GM18868 (cell line): ENCODE measurements at regions not wholly inside any gene's neighbourhood (a gene's known extent, or its start where the extent isn't known, plus 50 kb on each side); places are given as distances from the start of the nearest gene placed in this dataset.
"Not testable (repeated sequence)": the region's sequence is repeated elsewhere in the genome, so short reads cannot be mapped to it uniquely, and the experiment has no call there.

ENCODE experiments used
- ATAC-seq: cut with Tn5 transposase; IDR thresholded peaks from one replicate; pipeline ENCODE4 v1.9.1; 2021; ENCODE audit warnings: mild to moderate bottlenecking, moderate library complexity; ENCODE audit not compliant: unreplicated experiment

DNA sequence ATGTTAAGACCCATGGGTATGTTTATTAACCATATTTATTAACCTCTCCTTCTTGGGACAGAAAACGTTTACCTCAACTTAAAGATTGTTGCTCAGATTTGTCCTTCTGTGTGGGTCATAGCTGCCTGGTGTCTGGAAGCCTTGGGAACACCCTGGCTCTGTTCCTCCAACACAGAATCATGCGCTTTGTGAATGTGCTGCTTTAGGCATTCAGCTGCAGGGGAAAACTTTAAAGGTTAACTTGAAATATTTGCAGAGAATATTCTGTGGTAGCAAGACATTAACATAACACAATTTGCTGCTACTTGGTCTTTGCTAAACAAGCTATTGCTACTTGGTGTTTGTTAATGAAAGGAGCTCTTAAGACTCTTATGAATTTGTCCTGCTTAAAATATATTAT, 50.5 kb upstream of the THOC3 start:
- ATAC-seq: not testable (repeated sequence)

GRCh38 chr5:176020852-176021251, 52.7 kb upstream of the THOC3 start:
- not testable (repeated sequence) for ATAC-seq

- not testable (repeated sequence) for ATAC-seq
These were observed 55.4 kb upstream of the THOC3 start for GRCh38 chr5:176023535-176023934.

DNA sequence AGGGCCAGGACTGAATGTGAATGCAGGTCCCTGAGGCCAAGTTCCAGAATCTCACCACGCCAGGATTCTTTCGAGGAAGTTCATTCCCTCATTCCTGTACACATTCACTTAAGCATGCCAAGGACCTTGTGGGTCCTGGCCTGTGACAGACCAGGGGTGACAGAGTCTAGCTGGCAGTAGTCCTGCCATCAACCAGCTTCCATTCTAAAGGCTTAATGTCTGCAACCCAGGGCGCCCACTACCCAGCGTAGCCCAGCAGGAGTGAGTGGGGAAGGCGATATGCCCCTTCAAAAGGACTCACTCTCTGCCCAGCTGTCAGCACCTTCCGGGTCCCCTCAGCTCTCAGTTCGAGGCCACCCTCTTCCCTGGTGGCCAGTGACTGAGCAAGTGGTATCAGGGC, 61.3 kb upstream of the THOC3 start:
- ATAC-seq: not testable (repeated sequence)

DNA sequence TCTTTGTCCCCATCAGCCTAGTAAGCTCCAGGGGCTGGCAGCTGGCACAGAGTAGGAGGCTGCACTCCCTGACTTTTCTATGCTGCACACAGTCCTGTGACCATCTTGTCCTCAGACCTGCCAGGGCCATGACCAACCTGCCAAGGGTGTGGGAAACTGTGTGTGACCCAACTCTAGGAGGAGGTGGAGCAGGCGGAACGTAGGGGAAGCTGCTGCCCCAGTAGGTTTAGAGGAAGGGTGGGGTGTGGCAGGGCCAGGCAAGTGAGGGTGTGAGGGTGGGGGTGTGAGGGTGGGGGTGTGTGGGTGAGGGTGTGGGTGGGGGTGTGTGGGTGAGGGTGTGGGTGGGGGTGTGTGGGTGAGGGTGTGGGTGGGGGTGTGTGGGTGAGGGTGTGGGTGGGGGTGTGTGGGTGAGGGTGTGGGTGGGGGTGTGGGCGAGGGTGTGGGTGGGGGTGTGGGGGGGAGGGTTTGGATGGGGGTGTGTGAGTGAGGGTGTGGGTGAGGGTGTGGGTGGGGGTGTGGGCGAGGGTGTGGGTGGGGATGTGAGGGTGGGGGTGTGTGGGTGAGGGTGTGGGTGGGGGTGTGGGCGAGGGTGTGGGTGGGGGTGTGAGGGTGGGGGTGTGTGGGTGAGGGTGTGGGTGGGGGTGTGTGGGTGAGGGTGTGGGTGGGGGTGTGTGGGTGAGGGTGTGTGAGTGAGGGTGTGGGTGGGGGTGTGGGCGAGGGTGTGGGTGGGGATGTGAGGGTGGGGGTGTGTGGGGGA, 62.4 kb upstream of the THOC3 start:
- not testable (repeated sequence) for ATAC-seq

DNA sequence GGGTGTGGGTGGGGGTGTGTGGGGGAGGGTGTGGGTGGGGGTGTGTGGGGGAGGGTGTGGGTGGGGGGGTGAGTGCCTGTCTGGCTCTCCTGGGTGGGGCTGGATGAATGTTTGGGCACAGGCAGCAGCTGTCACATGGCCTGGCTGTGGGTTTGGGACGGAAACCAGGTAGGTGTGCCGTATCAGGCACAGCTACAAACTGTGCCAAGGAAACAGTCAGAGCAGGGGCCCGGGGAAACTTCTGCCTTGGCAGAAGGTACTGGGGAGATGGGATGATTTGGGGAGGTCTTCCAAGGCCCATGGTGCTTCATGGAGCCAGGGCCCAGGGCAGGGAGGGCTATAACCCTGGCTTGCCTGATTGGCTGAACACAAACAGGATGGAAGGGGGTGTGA, 63.0 kb upstream of the THOC3 start:
- ATAC-seq: not testable (repeated sequence)

DNA sequence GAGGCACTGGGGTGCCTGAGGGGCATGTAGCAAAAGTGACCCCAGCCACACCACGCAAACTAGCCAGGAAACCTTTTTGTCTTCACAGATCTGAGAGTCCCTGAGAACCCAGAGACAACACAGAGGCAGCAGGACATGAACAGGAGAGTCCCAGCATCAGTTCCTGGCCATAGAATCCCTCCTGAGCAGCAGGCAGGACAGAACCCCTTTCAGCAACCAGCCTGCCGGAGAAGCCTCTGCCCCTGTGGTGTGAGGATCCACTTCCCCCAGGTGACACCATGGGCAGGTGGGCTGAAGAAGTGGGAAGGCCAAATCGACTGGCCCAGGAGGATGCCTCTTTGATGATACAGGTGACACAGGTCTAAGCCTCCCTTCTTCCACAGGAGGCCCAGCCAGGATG, 65.1 kb upstream of the THOC3 start:
- ATAC-seq: not testable (repeated sequence)

DNA sequence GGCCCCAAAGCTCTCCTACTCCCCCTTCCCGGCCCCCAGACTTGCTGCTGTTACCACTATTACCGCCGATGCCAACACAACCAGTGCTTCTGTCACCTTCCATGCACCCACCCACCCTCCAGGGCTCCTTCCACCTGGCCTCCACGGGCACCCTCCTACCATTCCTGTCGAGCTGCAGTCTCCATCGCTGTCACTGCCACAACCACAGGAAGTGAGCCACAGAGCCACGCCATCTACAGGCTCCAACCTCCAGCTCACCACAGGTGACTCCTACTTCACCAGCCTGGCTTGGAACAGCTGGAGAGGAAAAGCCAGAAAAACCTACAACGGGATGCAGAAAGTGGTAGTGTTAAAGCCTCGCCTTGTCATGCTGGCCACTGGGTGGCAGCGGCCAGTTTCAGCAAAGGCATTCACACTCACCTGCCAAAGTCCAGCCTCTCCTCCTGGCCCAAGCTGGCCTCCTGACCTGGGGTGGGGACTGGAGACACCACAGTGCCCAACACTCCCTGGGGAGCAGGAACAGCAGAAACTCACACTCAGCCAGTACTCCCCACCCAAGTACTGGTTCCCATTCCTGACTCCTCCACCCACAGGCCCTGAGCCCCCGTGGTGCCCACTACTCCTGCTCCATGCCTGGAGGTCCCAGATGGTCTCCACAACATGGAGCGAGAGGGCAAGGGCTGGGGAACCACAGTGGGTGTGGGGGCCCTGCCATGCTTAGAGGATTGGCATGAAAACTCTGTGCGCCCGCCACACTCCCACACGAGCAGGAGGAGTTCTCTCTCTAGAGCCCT, 66.5 kb upstream of the THOC3 start:
- not testable (repeated sequence) for ATAC-seq

- ATAC-seq: not testable (repeated sequence)
These were observed 67.1 kb upstream of the THOC3 start for GRCh38 chr5:176035201-176035530.

DNA sequence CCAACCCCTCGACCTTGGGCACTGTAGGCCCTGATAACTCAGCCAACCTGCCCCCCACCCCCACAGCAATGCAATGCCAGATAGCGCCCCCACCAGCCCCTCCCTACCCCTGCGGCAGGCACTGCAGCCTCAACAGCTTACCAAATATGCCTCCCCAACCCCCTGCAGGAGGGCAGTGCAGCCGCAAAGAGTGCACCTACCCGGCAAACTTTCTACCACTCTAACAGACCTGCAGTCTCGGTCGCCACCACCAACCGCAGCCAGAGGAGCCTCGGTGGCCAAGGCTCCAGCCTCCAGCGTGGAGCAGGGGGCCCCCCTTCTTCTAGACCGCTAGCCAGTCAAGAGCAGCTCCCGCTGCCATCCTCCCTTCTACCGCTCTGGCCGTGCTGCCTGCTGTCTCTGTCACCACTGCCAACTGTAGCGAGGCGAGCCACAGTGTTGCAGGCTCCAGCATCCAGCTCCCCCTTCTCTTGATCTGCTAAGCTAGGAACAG, 67.7 kb upstream of the THOC3 start:
- not testable (repeated sequence) for ATAC-seq

- not testable (repeated sequence) for ATAC-seq
These were observed 68.3 kb upstream of the THOC3 start for GRCh38 chr5:176036391-176036790.

GRCh38 chr5:176037190-176037589, 69.1 kb upstream of the THOC3 start:
- not testable (repeated sequence) for ATAC-seq

DNA sequence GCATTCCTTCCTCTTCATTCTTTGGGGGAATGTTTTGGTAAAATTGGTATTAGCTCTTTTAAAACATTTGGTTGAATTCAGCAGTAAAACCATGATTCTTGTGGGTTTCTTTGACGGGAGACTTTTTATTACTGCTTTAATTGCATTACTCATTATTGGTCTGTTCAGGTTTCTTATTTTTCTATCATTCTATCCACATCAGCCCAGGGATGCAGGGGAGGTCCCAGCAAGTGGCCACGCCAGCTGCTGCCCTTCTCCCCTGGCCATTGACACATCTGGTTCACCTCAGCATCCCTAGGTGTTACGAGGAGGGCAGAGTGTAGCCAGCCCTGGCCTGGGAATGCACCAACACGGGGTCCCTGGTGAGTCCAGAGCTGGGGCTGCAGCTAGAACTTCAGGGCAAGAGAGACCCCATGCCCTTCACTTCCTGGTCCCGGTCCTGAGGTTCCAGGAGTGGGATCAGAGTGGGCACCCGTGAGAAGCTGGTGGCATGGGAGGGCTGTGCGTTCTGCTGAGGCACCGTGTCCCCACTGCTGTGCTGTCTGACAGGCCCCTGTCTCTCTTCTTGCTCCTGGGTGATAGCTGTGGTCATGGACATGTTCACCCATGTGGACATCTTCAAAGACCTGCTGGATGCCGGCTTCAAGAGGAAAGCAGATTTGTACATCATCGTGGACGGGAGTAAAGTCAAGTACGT, 72.1 kb upstream of the THOC3 start:
- not testable (repeated sequence) for ATAC-seq

- not testable (repeated sequence) for ATAC-seq
These were observed 73.3 kb upstream of the THOC3 start for GRCh38 chr5:176041248-176041994.

GRCh38 chr5:176042020-176042658, 74.0 kb upstream of the THOC3 start:
- ATAC-seq: not testable (repeated sequence)

GRCh38 chr5:176043252-176043829, 75.2 kb upstream of the THOC3 start:
- not testable (repeated sequence) for ATAC-seq

DNA sequence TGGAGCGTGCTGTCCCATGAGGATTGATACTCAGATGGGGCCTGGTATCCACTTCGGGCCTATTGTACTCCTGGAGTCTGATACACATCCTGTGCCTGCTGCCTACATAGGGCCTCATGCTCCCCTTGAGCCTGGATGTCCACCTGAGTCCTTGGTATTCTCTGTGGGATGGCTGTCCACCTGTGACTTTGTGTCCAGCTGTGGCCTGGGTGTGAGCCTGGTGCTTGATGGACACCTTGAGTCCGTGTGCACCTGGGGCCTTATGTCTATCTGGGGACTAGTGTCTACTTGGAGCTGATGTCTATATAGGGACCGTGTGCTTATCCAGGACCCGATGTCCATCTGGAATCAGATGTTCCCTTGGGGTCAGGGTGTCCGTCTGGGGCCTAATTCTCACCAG, 75.9 kb upstream of the THOC3 start:
- ATAC-seq: not testable (repeated sequence)

- not testable (repeated sequence) for ATAC-seq
These were observed 76.3 kb upstream of the THOC3 start for GRCh38 chr5:176044431-176044830.

GRCh38 chr5:176045442-176045841, 77.3 kb upstream of the THOC3 start:
- not testable (repeated sequence) for ATAC-seq

GRCh38 chr5:176048671-176049070, 80.6 kb upstream of the THOC3 start:
- ATAC-seq: not testable (repeated sequence)
